ENCODE measurements at regions not wholly inside any gene's neighbourhood (a gene's known extent, or its start where the extent isn't known, plus 50 kb on each side); places are given as distances from the start of the nearest gene placed in this dataset.

- Histone ChIP-seq H3K36me3 (ENCODE audit: insufficient read depth, low read length, poor library complexity, severe bottlenecking) (no peaks in the 10 kb centered on the region), H3K9me3 (ENCODE audit: low read depth, low read length, poor library complexity, severe bottlenecking) (no peaks in the 10 kb centered on the region), H3K4me1 (ENCODE audit: insufficient read depth, low read length, poor library complexity, severe bottlenecking) (no peaks in the 10 kb centered on the region), H3K4me3 (ENCODE audit: low read depth, low read length, poor library complexity, severe bottlenecking) (no peak overlapping the region), H3K27me3 (replicated peaks; ENCODE audit: insufficient read depth, low read depth, low read length, poor library complexity) (no peaks in the 10 kb centered on the region), H3K27ac (ENCODE audit: low read depth, low read length, poor library complexity, severe bottlenecking) (no peak overlapping the region)
- CTCF ChIA-PET = no interaction called here
- intact Hi-C loops (cut with micrococcal nuclease; ENCODE audit: unreplicated experiment) = no loop called here
- BruUV-seq (replicated peaks) = no TSS peak
- TF ChIP-seq EZH2 (IDR thresholded peaks at IDR 0.05; ENCODE audit: borderline replicate concordance, low read depth, low read length, poor library complexity, severe bottlenecking) = no peak
- TF ChIP-seq CTCF (conservative IDR thresholded peaks at IDR 0.05; ENCODE audit: low read depth, low read length) = no peak
- no peak for DNase-seq (ENCODE audit: low spot score)
- POLR2A ChIA-PET (ENCODE audit: low non-redundant PET) = interaction anchor here (0.6 kb wide), 1 partner anchor 12 kb away, joined by 4 read pairs; no protein-coding TSS in a partner anchor
These were observed 219.5 kb downstream of the CBLN2 start for GRCh38 chr18:72324677-72325076.

- Histone ChIP-seq H3K4me1 (ENCODE audit: insufficient read depth, low read length, poor library complexity, severe bottlenecking) (no peaks in the 10 kb centered on the region), H3K27me3 (replicated peaks; ENCODE audit: insufficient read depth, low read depth, low read length, poor library complexity) (no peaks in the 10 kb centered on the region), H3K36me3 (ENCODE audit: insufficient read depth, low read length, poor library complexity, severe bottlenecking) (no peaks in the 10 kb centered on the region), H3K4me3 (ENCODE audit: low read depth, low read length, poor library complexity, severe bottlenecking) (no peak overlapping the region), H3K9me3 (ENCODE audit: low read depth, low read length, poor library complexity, severe bottlenecking) (no peaks in the 10 kb centered on the region), H3K27ac (ENCODE audit: low read depth, low read length, poor library complexity, severe bottlenecking) (no peak overlapping the region)
- ChIA-PET POLR2A (ENCODE audit: low non-redundant PET) (no interaction called here), CTCF (no interaction called here)
- intact Hi-C loops (cut with micrococcal nuclease; ENCODE audit: unreplicated experiment) = loop anchor here (5.0 kb wide), 1 partner anchor 201 kb away; no protein-coding TSS in a partner anchor
- no TSS peak for BruUV-seq (replicated peaks)
- no peak for DNase-seq (ENCODE audit: low spot score)
- TF ChIP-seq CTCF (conservative IDR thresholded peaks at IDR 0.05; ENCODE audit: low read depth, low read length) (no peak), EZH2 (IDR thresholded peaks at IDR 0.05; ENCODE audit: borderline replicate concordance, low read depth, low read length, poor library complexity, severe bottlenecking) (no peak)
These were observed 227.6 kb downstream of the CBLN2 start for GRCh38 chr18:72316497-72316896.

GRCh38 chr18:72283148-72283925 lies 260.8 kb downstream of the CBLN2 start:
- Histone ChIP-seq H3K36me3 (ENCODE audit: insufficient read depth, low read length, poor library complexity, severe bottlenecking) (no peaks in the 10 kb centered on the region), H3K27me3 (replicated peaks; ENCODE audit: insufficient read depth, low read depth, low read length, poor library complexity) (no peaks in the 10 kb centered on the region), H3K27ac (ENCODE audit: low read depth, low read length, poor library complexity, severe bottlenecking) (no peak overlapping the region), H3K4me1 (ENCODE audit: insufficient read depth, low read length, poor library complexity, severe bottlenecking) (no peaks in the 10 kb centered on the region), H3K4me3 (ENCODE audit: low read depth, low read length, poor library complexity, severe bottlenecking) (no peak overlapping the region), H3K9me3 (ENCODE audit: low read depth, low read length, poor library complexity, severe bottlenecking) (no peaks in the 10 kb centered on the region)
- TF ChIP-seq EZH2 (IDR thresholded peaks at IDR 0.05; ENCODE audit: borderline replicate concordance, low read depth, low read length, poor library complexity, severe bottlenecking) = no peak
- ChIA-PET CTCF (no interaction called here), POLR2A (ENCODE audit: low non-redundant PET) (no interaction called here)
- intact Hi-C loops (cut with micrococcal nuclease; ENCODE audit: unreplicated experiment) = no loop called here
- no peak for DNase-seq (ENCODE audit: low spot score)
- no TSS peak for BruUV-seq (replicated peaks)

- no peaks in the 10 kb centered on the region for H3K9me3 ChIP-seq (ENCODE audit: low read depth, low read length, poor library complexity, severe bottlenecking)
- H3K4me3 ChIP-seq (ENCODE audit: low read depth, low read length, poor library complexity, severe bottlenecking) = no peak overlapping the region
- no peaks in the 10 kb centered on the region for H3K36me3 ChIP-seq (ENCODE audit: insufficient read depth, low read length, poor library complexity, severe bottlenecking)
- no peaks in the 10 kb centered on the region for H3K4me1 ChIP-seq (ENCODE audit: insufficient read depth, low read length, poor library complexity, severe bottlenecking)
- TF ChIP-seq CTCF (conservative IDR thresholded peaks at IDR 0.05; ENCODE audit: low read depth, low read length) = no peak
- TF ChIP-seq EZH2 (IDR thresholded peaks at IDR 0.05; ENCODE audit: borderline replicate concordance, low read depth, low read length, poor library complexity, severe bottlenecking) = no peak
- H3K27me3 ChIP-seq (replicated peaks; ENCODE audit: insufficient read depth, low read depth, low read length, poor library complexity) = no peaks in the 10 kb centered on the region
- BruUV-seq (replicated peaks) = no TSS peak
- intact Hi-C loops (cut with micrococcal nuclease; ENCODE audit: unreplicated experiment) = no loop called here
- POLR2A ChIA-PET (ENCODE audit: low non-redundant PET) = no interaction called here
- CTCF ChIA-PET = no interaction called here
- no peak overlapping the region for H3K27ac ChIP-seq (ENCODE audit: low read depth, low read length, poor library complexity, severe bottlenecking)
- DNase-seq (ENCODE audit: low spot score) = no peak
These were observed 271.1 kb downstream of the CBLN2 start for GRCh38 chr18:72273025-72273424.

Data from A673 (cell line).